HG02678 (cell line): ENCODE measurements at regions not wholly inside any gene's neighbourhood (a gene's known extent, or its start where the extent isn't known, plus 50 kb on each side); places are given as distances from the start of the nearest gene placed in this dataset.

Experiments used
- ATAC-seq: cut with Tn5 transposase; IDR thresholded peaks from one replicate; pipeline ENCODE4 v1.9.1; 2021; ENCODE audit warnings: mild to moderate bottlenecking, moderate library complexity; ENCODE audit not compliant: unreplicated experiment

GRCh38 chr9:1832960-1833359, 182.2 kb upstream of the SMARCA2 start:
- no peak for ATAC-seq

DNA sequence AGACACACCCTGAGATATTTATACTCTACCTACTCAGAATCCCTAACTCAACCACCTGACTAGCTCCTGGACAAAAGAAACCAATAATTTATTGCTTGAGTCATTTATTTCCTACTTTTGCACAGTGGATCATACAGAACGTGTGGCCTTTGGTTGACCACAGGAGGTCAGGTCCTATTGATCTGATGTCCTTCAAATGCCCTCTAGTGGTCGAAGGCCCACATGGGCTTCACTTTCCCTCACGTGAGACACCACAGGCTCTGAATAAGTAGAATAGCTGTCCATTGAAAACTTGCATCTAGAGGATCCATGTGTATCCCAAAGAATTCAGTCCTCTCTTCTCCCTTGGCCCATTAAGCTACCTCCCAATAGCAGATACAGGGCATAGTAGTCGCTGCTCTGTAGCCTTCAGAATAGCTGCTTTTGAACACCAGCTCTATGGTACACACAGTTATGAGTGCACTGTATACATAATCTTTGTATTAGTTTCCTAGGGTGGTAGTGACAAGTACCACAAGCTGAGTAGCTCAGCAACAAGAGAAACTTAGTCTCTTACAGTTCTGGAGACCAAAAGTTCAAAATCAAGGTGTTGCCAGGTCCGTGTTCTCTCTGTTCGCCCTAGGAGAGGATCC, 177.6 kb upstream of the SMARCA2 start:
- peak; percentile 87 for ATAC-seq

DNA sequence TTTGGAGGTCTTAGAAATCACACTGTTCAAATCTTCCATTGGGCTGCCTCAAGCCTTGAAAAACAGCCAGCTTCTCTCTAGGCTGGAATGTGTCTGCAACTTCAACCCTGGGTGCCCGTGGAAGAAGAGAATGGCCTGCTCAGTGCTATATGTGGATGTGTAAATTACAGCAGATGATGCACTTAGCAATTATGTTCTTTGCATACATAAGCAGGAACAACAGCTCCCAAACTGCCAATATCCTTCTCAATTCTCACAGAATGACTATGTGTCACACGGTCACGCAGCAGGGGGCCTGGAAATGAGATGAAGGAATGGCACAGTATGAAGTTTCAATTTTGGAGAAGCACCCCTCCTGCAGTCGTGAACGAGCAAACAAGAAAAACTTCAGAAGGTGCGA, 175.2 kb upstream of the SMARCA2 start:
- no peak for ATAC-seq

- ATAC-seq = no peak
Measured at GRCh38 chr9:1845425-1845824, 169.7 kb upstream of the SMARCA2 start.

- ATAC-seq = no peak
Measured at GRCh38 chr9:1855726-1856125, 159.4 kb upstream of the SMARCA2 start.

DNA sequence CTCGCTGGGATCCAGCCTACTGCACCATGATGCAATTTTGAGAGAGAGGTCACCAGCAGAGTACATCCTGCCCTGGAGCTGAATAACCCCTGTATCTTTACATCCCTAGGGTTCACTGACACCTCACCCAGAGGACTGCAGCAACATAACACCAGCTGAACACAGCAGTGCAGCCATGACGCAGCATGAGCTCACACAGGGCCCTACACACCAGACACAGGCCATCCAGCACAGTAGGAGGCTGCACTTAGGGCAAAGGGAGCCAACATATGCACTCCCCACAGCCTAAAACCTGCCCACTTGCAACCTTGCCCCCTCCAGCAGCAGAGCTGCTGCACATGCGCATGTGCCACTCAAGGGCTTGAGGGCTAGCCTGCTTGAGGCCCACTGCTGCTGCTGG, 157.3 kb upstream of the SMARCA2 start:
- no peak for ATAC-seq

DNA sequence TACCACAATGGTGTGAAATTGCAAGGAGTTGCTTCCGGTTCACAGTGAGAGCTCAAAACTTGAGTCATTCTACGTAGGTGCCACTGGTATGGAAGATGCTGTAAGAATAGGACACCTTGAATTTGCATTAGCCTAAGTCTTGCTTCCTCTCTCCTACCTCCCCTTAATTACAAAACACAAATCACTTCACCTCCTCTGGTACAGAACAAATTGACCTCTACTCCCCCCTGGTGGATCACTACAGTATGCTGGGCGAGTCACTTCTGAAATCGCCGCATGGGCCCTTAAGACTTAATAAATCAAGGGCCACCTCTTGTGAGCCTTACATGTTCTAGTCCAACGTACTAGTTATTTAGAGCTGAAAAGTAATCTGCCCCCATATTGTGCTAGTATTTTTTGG, 145.3 kb upstream of the SMARCA2 start:
- ATAC-seq = peak; percentile 87

- no peak for ATAC-seq
Measured at GRCh38 chr9:1870915-1871314, 144.2 kb upstream of the SMARCA2 start.

DNA sequence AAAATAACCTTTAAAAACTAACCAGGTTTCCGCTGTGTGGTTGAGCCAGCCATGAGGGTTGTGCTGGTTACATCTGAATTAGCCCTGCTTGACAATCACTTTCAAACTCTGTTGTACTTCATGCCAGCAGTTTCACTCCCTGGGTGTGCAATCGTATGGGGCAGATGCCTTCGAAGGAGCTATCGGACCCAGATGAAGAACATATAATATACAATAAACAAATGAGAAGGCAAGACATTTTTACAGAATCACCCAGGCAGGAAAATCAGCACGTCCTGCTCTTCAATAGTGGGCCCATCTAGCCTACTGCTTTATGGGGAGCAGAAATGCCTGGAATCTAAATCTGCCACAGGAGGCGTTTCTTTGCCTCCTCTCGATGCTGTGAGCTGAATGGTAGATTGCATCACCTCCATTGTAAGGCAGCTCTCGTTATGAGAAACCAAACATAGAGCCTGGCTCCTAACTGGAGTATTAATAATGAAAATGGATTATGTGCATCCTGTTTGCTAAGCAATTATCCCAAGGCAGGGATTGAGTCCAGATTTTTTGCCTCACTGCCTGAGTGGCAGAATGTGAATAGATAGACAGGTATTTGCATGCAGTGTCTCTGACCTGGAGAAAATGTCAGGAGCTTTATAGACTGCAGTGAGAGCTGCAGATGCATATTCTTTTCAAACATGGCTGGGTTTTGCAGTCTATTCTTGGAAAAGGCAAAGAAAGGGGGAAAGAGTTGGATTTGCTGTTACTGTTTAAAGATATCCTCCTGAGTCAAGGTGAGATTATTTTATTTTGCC, 143.3 kb upstream of the SMARCA2 start:
- no peak for ATAC-seq

- ATAC-seq = no peak
Measured at GRCh38 chr9:1875251-1875851, 139.8 kb upstream of the SMARCA2 start.

- ATAC-seq = peak; percentile 65
Measured at GRCh38 chr9:1875921-1876448, 139.2 kb upstream of the SMARCA2 start.

DNA sequence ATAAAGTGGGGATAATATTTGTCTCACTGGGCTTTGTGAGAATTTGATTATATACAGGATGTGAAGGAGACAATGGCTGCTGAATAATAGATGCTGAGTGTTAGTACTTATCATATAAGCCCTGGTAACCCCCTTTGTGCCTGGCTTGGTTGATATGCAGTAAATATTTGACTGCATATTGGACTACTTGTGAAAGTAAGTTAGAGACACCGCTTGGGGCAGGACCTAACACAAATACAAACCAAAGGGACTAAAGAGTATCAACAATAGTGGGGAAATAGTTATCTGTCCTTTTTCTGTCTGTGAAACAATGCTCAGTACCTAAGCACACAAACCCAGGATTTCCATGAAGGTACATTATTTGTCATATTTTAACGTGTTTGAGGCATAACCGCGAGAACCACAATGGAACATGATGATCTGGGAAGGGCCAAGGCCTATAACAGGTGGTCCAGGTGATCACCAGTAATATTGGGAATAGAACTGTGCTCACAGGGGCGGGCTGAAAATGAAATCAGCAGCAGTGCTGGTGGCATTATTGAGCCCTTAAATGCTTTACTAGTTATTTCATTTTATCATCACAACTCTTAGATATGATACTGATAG, 138.2 kb upstream of the SMARCA2 start:
- peak; percentile 10 for ATAC-seq

GRCh38 chr9:1877951-1878350, 137.2 kb upstream of the SMARCA2 start:
- no peak for ATAC-seq

GRCh38 chr9:1878811-1879210, 136.3 kb upstream of the SMARCA2 start:
- ATAC-seq = no peak

DNA sequence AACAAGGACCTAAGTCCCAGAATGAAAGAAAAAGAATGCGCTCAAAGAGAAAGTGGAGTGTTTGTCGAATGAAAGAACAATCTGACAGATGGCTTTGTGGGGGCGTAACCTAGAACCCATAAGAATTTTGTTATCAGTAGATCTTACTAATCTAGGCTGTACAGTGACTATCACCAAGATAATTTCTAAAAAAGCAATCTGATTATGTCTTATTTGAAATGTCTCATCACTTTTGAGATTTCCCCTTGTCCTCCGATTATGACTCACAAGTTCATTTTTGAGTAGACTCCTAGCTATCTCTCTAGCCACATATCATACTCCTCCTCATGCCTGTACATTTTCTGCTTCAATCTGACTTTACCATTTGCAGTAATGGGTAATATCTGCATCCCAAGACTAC, 135.6 kb upstream of the SMARCA2 start:
- ATAC-seq = peak; percentile 33

- peak; percentile 13 for ATAC-seq
Measured at GRCh38 chr9:1880038-1880565, 135.0 kb upstream of the SMARCA2 start.

- ATAC-seq = no peak
Measured at GRCh38 chr9:1881708-1882295, 133.3 kb upstream of the SMARCA2 start.

- ATAC-seq = no peak
Measured at GRCh38 chr9:1882711-1883403, 132.3 kb upstream of the SMARCA2 start.

DNA sequence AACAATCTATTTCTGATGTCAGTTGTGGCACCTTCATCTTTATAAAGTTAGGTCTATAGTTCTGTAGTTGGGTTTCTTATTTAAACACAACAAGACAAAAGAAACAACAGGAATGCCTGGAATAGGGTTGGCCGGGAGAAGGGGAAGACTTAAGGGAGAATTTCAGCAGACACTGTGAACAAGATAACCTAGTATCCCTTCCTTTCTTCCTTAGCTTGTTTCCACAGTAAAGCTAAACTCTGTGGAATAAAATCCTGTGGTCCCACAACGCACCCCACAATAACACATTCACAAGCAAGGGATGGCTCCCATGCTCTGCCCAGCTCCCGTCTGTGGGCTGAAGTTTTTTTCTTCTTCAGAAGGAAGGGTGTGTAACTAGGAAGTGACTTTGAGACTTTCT, 124.9 kb upstream of the SMARCA2 start:
- ATAC-seq = no peak

DNA sequence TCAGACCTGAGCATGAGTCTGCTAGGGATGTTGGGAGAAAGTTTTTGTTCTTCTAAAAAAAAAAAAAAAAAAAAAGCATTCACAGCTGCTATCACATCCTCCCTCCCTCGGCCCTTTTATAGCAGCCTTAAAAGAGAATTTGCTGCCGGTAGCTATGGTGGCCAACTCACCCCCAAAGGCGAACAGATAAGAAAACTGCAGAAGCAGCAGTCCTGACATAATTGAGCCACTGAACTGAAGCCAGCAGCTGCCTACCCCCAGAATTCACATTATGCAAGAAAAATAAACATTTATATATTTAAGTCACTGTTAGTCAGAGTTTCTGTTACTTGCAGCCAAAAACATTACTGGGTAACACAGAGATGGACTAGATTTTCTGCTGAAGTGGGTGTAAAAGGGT, 124.3 kb upstream of the SMARCA2 start:
- no peak for ATAC-seq
